HepG2 (cell line): ENCODE measurements at regions not wholly inside any gene's neighbourhood (a gene's known extent, or its start where the extent isn't known, plus 50 kb on each side); places are given as distances from the start of the nearest gene placed in this dataset.

ENCODE experiments used
- ATAC-seq: fragments of 200-7000 bp; cut with Tn5 transposase; 3 replicates; pipeline ENCODE4 v1.9.1; 2020; ENCODE audit warnings: mild to moderate bottlenecking, moderate library complexity
- BruUV-seq: library from RNA; stranded (reverse); fragments of 400-500 nt; replicated peaks from 2 replicates; lab custom pipeline; 2021; lab: Mats Ljungman, UMichigan
- CTCF ChIA-PET: fragments of 300-600 bp; formaldehyde crosslinking; extraction: SDS; loops from one replicate; lab custom pipeline; 2021; ENCODE audit warnings: low total read pairs, inconsistent platforms, low intra/inter-chr PET ratio; lab: Yijun Ruan, JAX
- POLR2A ChIA-PET: fragments of 350-600 bp; sonication (Branson Sonifier 250); formaldehyde crosslinking; loops from one replicate; lab custom pipeline; 2020; ENCODE audit warnings: antibody characterized with exemption, inconsistent platforms; lab: Yijun Ruan, JAX
- DNase-seq: peaks from one replicate; pipeline ENCODE4 v3.0.0-alpha.2; 2015; ENCODE audit warnings: low spot score
- FAIRE-seq: peaks from 3 replicates; lab custom pipeline; 2011; peaks lifted over from hg19 to GRCh38; lab: Jason Lieb, UNC
- H2AFZ ChIP-seq: one replicate; pipeline ENCODE4 v1.6.1; 2011; ENCODE audit warnings: low read length, inconsistent platforms
- H3K27ac ChIP-seq: fragments of 300-600 bp; 3 replicates; pipeline ENCODE4 v1.8.0; 2011; ENCODE audit warnings: mixed run types, mild to moderate bottlenecking, mixed read lengths, low read length, inconsistent platforms; ENCODE audit not compliant: insufficient read depth; ENCODE audit errors: extremely low read length
- H3K27me3 ChIP-seq, 2 experiments: fragments of 200-600 bp in 1 of 2; 2 replicates in 1 of 2; 3 replicates in 1 of 2; pipeline versions ENCODE4 v1.6.0 to v1.8.0; 2011; ENCODE audit warnings: low read length in 2 of 2, mild to moderate bottlenecking in 2 of 2, moderate library complexity in 2 of 2, inconsistent platforms in 1 of 2; ENCODE audit not compliant: insufficient read depth in 2 of 2, control insufficient read depth in 1 of 2
- H3K36me3 ChIP-seq, 2 experiments: fragments of 200-600 bp in 1 of 2; replicated peaks in 1 of 2; 2 replicates in 1 of 2; 3 replicates in 1 of 2; pipeline versions ENCODE4 v1.5.1 to v1.8.0; 2011; ENCODE audit warnings: low read length in 2 of 2, inconsistent platforms in 1 of 2; ENCODE audit not compliant: insufficient read depth in 2 of 2, control insufficient read depth in 1 of 2
- H3K4me1 ChIP-seq: 2 replicates; pipeline ENCODE4 v1.5.1; 2012; ENCODE audit warnings: low read length, inconsistent platforms; ENCODE audit not compliant: insufficient read depth
- H3K4me2 ChIP-seq: 2 replicates; pipeline ENCODE4 v1.6.0; 2011; ENCODE audit warnings: low read depth, low read length, inconsistent platforms
- H3K4me3 ChIP-seq, 3 experiments: fragments of 200-600 bp in 1 of 3; sonication (generic), shearing (Covaris generic) in 1 of 3; replicated peaks in 1 of 3; 2 replicates each; pipeline ENCODE4 v1.5.1; 2011 to 2016; ENCODE audit warnings: low read length in 3 of 3, inconsistent platforms in 2 of 3, low read depth in 2 of 3, mild to moderate bottlenecking in 2 of 3, control low read depth in 1 of 3, mixed read lengths in 1 of 3; ENCODE audit not compliant: insufficient read depth in 1 of 3
- H3K79me2 ChIP-seq: one replicate; pipeline ENCODE4 v1.6.1; 2011; ENCODE audit warnings: low read length, inconsistent platforms; ENCODE audit not compliant: insufficient read depth
- H3K9ac ChIP-seq: 2 replicates; pipeline ENCODE4 v1.6.0; 2011; ENCODE audit warnings: mild to moderate bottlenecking, low read depth, low read length, inconsistent platforms; ENCODE audit not compliant: insufficient read depth
- H3K9me3 ChIP-seq: 2 replicates; pipeline ENCODE4 v1.5.1; 2012; ENCODE audit warnings: mild to moderate bottlenecking, low read length
- H4K20me1 ChIP-seq: 2 replicates; pipeline ENCODE4 v1.6.0; 2011; ENCODE audit warnings: inconsistent platforms, mild to moderate bottlenecking, low read length, moderate library complexity; ENCODE audit not compliant: insufficient read depth
- DMTF1 ChIP-seq: sonication (generic); formaldehyde crosslinking; IDR thresholded peaks from 2 replicates; pipeline ENCODE4 v1.4.0; 2020; ENCODE audit warnings: mild to moderate bottlenecking, missing genetic modification reagents
- HCFC1 ChIP-seq: fragments of 150-350 bp; IDR thresholded peaks from 2 replicates; pipeline ENCODE4 v1.6.1; 2014; ENCODE audit warnings: low read depth, low read length
- LCORL ChIP-seq, 2 experiments: fragments of 450-650 bp in 1 of 2; sonication (generic) in 1 of 2; formaldehyde crosslinking in 1 of 2; IDR thresholded peaks; 2 replicates each; pipeline versions ENCODE4 v1.5.0 to v1.6.1; 2017 to 2020; ENCODE audit warnings: antibody characterized with exemption in 1 of 2, missing genetic modification reagents in 1 of 2
- PHF8 ChIP-seq: sonication (generic); formaldehyde crosslinking; IDR thresholded peaks from 2 replicates; pipeline ENCODE4 v1.5.0; 2020; ENCODE audit warnings: missing genetic modification reagents
- SNAI1 ChIP-seq: sonication (generic); formaldehyde crosslinking; IDR thresholded peaks from 2 replicates; pipeline ENCODE4 v1.5.0; 2020; ENCODE audit warnings: mild to moderate bottlenecking, missing genetic modification reagents, borderline replicate concordance
- THYN1 ChIP-seq: sonication (generic); formaldehyde crosslinking; IDR thresholded peaks from 2 replicates; pipeline ENCODE4 v1.8.1; 2023; ENCODE audit warnings: low read depth, mild to moderate bottlenecking, moderate library complexity, missing genetic modification reagents, borderline replicate concordance
- YEATS2 ChIP-seq: sonication (generic); formaldehyde crosslinking; IDR thresholded peaks from 2 replicates; pipeline ENCODE4 v1.4.0; 2020; ENCODE audit warnings: missing genetic modification reagents, borderline replicate concordance
- ZNF12 ChIP-seq: sonication (generic); formaldehyde crosslinking; IDR thresholded peaks from 2 replicates; pipeline ENCODE4 v1.5.0; 2020; ENCODE audit warnings: missing genetic modification reagents
- ZNF589 ChIP-seq: sonication (generic); formaldehyde crosslinking; conservative IDR thresholded peaks from 2 replicates; pipeline ENCODE4 v1.8.0; 2022; ENCODE audit warnings: mild to moderate bottlenecking, moderate library complexity, missing genetic modification reagents
- ZNF75D ChIP-seq: sonication (generic); formaldehyde crosslinking; IDR thresholded peaks from 2 replicates; pipeline ENCODE4 v1.8.1; 2023; ENCODE audit warnings: missing genetic modification reagents, mild to moderate bottlenecking, borderline replicate concordance
- WGBS: methylation state at CpG from one replicate; pipeline ENCODE4 v1.1.6; 2017; ENCODE audit warnings: low lambda C conversion rate; 5-methylcytosine and 5-hydroxymethylcytosine counted together
- in situ Hi-C: cut with HindIII; loops from 2 replicates; pipeline ENCODE4 v1.10.0; 2017; ENCODE audit warnings: low pct_unique_long_range_greater_than_20kb; ENCODE audit not compliant: extremely low pct_ligation_motif_present
- intact Hi-C: fragments of 100-400 bp; cut with micrococcal nuclease; formaldehyde crosslinking; loops from one replicate; pipeline ENCODE4 v1.10.0; 2022; ENCODE audit not compliant: unreplicated experiment
- TF ChIP-seq, protein P1 (sequence below): sonication (generic); formaldehyde crosslinking; IDR thresholded peaks from 2 replicates; pipeline ENCODE4 v1.4.0; 2020; ENCODE audit warnings: low read depth, mild to moderate bottlenecking, missing genetic modification reagents

GRCh38 chr13:111913761-111914140 is 153.2 kb upstream of the SOX1 start:
- H3K4me2 ChIP-seq: no peak overlapping the region
- no peak overlapping the region for H3K27ac ChIP-seq
- H3K36me3 ChIP-seq: no peaks in the 10 kb centered on the region
- no peaks in the 10 kb centered on the region for H3K4me1 ChIP-seq
- no peak for FAIRE-seq
- no peaks in the 10 kb centered on the region for H4K20me1 ChIP-seq
- no peak overlapping the region for H3K9ac ChIP-seq
- H3K4me3 ChIP-seq: no peak overlapping the region
- CTCF ChIA-PET: no interaction called here
- no peak for TF ChIP-seq SNAI1 (CRISPR knock-in tag)
- no peak for TF ChIP-seq HCFC1
- TF ChIP-seq, protein P1, sequence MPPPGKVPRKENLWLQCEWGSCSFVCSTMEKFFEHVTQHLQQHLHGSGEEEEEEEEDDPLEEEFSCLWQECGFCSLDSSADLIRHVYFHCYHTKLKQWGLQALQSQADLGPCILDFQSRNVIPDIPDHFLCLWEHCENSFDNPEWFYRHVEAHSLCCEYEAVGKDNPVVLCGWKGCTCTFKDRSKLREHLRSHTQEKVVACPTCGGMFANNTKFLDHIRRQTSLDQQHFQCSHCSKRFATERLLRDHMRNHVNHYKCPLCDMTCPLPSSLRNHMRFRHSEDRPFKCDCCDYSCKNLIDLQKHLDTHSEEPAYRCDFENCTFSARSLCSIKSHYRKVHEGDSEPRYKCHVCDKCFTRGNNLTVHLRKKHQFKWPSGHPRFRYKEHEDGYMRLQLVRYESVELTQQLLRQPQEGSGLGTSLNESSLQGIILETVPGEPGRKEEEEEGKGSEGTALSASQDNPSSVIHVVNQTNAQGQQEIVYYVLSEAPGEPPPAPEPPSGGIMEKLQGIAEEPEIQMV (CRISPR knock-in tag): no peak
- no peak for TF ChIP-seq ZNF589 (CRISPR knock-in tag)
- TF ChIP-seq YEATS2 (CRISPR knock-in tag): no peak
- no peak for TF ChIP-seq ZNF75D (CRISPR knock-in tag)
- no peak for TF ChIP-seq THYN1 (CRISPR knock-in tag)
- no peak for TF ChIP-seq LCORL (IDR thresholded peaks at IDR 0.05)
- no peak for TF ChIP-seq LCORL (CRISPR knock-in tag; IDR thresholded peaks at IDR 0.05)
- TF ChIP-seq PHF8 (CRISPR knock-in tag): no peak
- TF ChIP-seq ZNF12: no peak
- no peak for TF ChIP-seq DMTF1 (CRISPR knock-in tag)
- TF ChIP-seq, all 625 proteins: peak for 0
- BruUV-seq: no TSS peak
- Histone ChIP-seq H3K27me3 (peaks cover 3 to 89% of the 10 kb centered on the region in 2 experiments), H3K79me2 (no peaks in the 10 kb centered on the region), H3K9me3 (no peaks in the 10 kb centered on the region), H2AFZ (no peak overlapping the region)
- ATAC-seq (no peak), DNase-seq (no peak)
- in situ Hi-C loops: no loop called here
- intact Hi-C loops: no loop called here
- WGBS: 37% methylated on average over 9 of the region's 9 CpGs
- POLR2A ChIA-PET: no interaction called here
